CD14-positive monocyte (primary cell): ENCODE measurements at regions not wholly inside any gene's neighbourhood (a gene's known extent, or its start where the extent isn't known, plus 50 kb on each side); places are given as distances from the start of the nearest gene placed in this dataset.

Source experiments
- DNase-seq, 3 donors: peaks; one replicate each; pipeline ENCODE4 v3.0.0-alpha.2; 2011 to 2022
- H2AFZ ChIP-seq: 2 replicates; pipeline ENCODE4 v1.6.0; 2012; ENCODE audit warnings: mild to moderate bottlenecking, low read depth, low read length, inconsistent platforms; ENCODE audit not compliant: insufficient read depth, poor library complexity, severe bottlenecking
- H3K27ac ChIP-seq, 2 donors: 1 replicate in 1 of 2; 2 replicates in 1 of 2; pipeline ENCODE4 v1.5.1; 2012 to 2013; ENCODE audit warnings: low read length in 2 of 2, control low read depth in 1 of 2, inconsistent platforms in 1 of 2, low read depth in 1 of 2, mild to moderate bottlenecking in 1 of 2
- H3K27me3 ChIP-seq, 2 donors: one replicate each; pipeline versions ENCODE4 v1.6.0 to v1.6.1; 2011 to 2013; ENCODE audit warnings: low read length in 2 of 2; ENCODE audit not compliant: control insufficient read depth in 2 of 2, insufficient read depth in 2 of 2
- H3K36me3 ChIP-seq, 2 donors: replicated peaks in 1 of 2; 1 replicate in 1 of 2; 2 replicates in 1 of 2; pipeline versions ENCODE4 v1.5.1 to v1.6.1; 2012 to 2013; ENCODE audit warnings: low read length in 2 of 2, control low read depth in 1 of 2, inconsistent platforms in 1 of 2, mild to moderate bottlenecking in 1 of 2; ENCODE audit not compliant: insufficient read depth in 2 of 2, control insufficient read depth in 1 of 2
- H3K4me1 ChIP-seq, 2 donors: 1 replicate in 1 of 2; 2 replicates in 1 of 2; pipeline versions ENCODE4 v1.5.1 to v1.6.1; 2012 to 2013; ENCODE audit warnings: low read length in 2 of 2, control low read depth in 1 of 2, inconsistent platforms in 1 of 2, mild to moderate bottlenecking in 1 of 2, moderate library complexity in 1 of 2; ENCODE audit not compliant: insufficient read depth in 2 of 2, control insufficient read depth in 1 of 2
- H3K4me2 ChIP-seq: replicated peaks from 2 replicates; pipeline ENCODE3; 2012; ENCODE audit warnings: low read length, moderate library complexity, mild to moderate bottlenecking; ENCODE audit not compliant: poor library complexity, severe bottlenecking; ENCODE audit errors: extremely low read depth
- H3K4me3 ChIP-seq, 3 experiments: fragments of 200-600 bp in 1 of 3; sonication (generic) in 1 of 3; replicated peaks in 1 of 3; 1 replicate in 2 of 3; 2 replicates in 1 of 3; pipeline ENCODE4 v1.5.1; 2011 to 2013; ENCODE audit warnings: low read length in 3 of 3, mild to moderate bottlenecking in 3 of 3, control low read depth in 2 of 3, low read depth in 2 of 3, inconsistent platforms in 1 of 3, moderate library complexity in 1 of 3
- H3K79me2 ChIP-seq: 2 replicates; pipeline ENCODE4 v1.6.0; 2012; ENCODE audit warnings: mild to moderate bottlenecking, control low read depth, inconsistent platforms, low read length, moderate library complexity; ENCODE audit not compliant: insufficient read depth
- H3K9ac ChIP-seq: 2 replicates; pipeline ENCODE4 v1.6.0; 2017; ENCODE audit warnings: low read length, mild to moderate bottlenecking; ENCODE audit not compliant: insufficient read depth, poor library complexity, severe bottlenecking
- H3K9me3 ChIP-seq, 2 donors: replicated peaks in 1 of 2; 1 replicate in 1 of 2; 2 replicates in 1 of 2; pipeline versions ENCODE4 v1.5.1 to v1.6.1; 2012 to 2013; ENCODE audit warnings: low read length in 2 of 2, control low read depth in 1 of 2; ENCODE audit not compliant: control insufficient read depth in 1 of 2, insufficient read depth in 1 of 2
- H4K20me1 ChIP-seq: 2 replicates; pipeline ENCODE4 v1.6.0; 2012; ENCODE audit warnings: mild to moderate bottlenecking, low read length, control low read depth, moderate library complexity; ENCODE audit not compliant: insufficient read depth
- H3K27ac Mint-ChIP-seq, 7 donors: one replicate each; pipeline ENCODE4 v1.8.0; 2020; ENCODE audit warnings: mild to moderate bottlenecking in 7 of 7, mixed read lengths in 7 of 7, moderate library complexity in 6 of 7, inconsistent platforms in 2 of 7
- H3K27me3 Mint-ChIP-seq, 3 donors: one replicate each; pipeline ENCODE4 v1.8.0; 2021 to 2022; ENCODE audit warnings: low read depth in 3 of 3, mild to moderate bottlenecking in 3 of 3, mixed read lengths in 3 of 3, moderate library complexity in 3 of 3, inconsistent platforms in 1 of 3
- H3K36me3 Mint-ChIP-seq, 2 donors: one replicate each; pipeline ENCODE4 v1.8.0; 2020; ENCODE audit warnings: mixed read lengths in 2 of 2, inconsistent platforms in 1 of 2, mild to moderate bottlenecking in 1 of 2
- H3K4me1 Mint-ChIP-seq: one replicate; pipeline ENCODE4 v1.8.0; 2020; ENCODE audit warnings: mild to moderate bottlenecking, mixed read lengths
- H3K4me3 Mint-ChIP-seq, 2 donors: one replicate each; pipeline ENCODE4 v1.8.0; 2020; ENCODE audit warnings: mild to moderate bottlenecking in 2 of 2, mixed read lengths in 2 of 2, moderate library complexity in 1 of 2
- H3K9me3 Mint-ChIP-seq, 7 donors: one replicate each; pipeline ENCODE4 v1.8.0; 2020 to 2022; ENCODE audit warnings: mixed read lengths in 7 of 7, mild to moderate bottlenecking in 6 of 7, moderate library complexity in 6 of 7, inconsistent platforms in 2 of 7
- WGBS: methylation state at CpG from one replicate; pipeline ENCODE4 v1.1.5; 2013; ENCODE audit warnings: missing lambda C conversion rate; ENCODE audit not compliant: insufficient coverage; 5-methylcytosine and 5-hydroxymethylcytosine counted together
- intact Hi-C, 2 donors: fragments of 100-400 bp; cut with micrococcal nuclease; formaldehyde crosslinking; loops; one replicate each; pipeline versions ENCODE4 v1.15.0 to v1.15.1; 2023
- TF ChIP-seq, protein P1 (sequence below): fragments of 200-600 bp; IDR thresholded peaks from one replicate; pipeline ENCODE4 v1.8.0; 2022; ENCODE audit warnings: antibody characterized with exemption, mild to moderate bottlenecking

GRCh38 chr4:3660086-3660927 is 105.9 kb upstream of the ADRA2C start:
- no peak overlapping the region for H3K4me3 ChIP-seq
- H3K4me1 ChIP-seq, result no peaks in the 10 kb centered on the region
- intact Hi-C loops, result no loop called here
- H3K9me3 ChIP-seq, result no peaks in the 10 kb centered on the region
- H2AFZ ChIP-seq, result no peak overlapping the region
- no peak overlapping the region for H3K9ac ChIP-seq
- no peaks in the 10 kb centered on the region for H3K36me3 Mint-ChIP-seq
- H3K27me3 ChIP-seq, result no peaks in the 10 kb centered on the region
- TF ChIP-seq, protein P1, sequence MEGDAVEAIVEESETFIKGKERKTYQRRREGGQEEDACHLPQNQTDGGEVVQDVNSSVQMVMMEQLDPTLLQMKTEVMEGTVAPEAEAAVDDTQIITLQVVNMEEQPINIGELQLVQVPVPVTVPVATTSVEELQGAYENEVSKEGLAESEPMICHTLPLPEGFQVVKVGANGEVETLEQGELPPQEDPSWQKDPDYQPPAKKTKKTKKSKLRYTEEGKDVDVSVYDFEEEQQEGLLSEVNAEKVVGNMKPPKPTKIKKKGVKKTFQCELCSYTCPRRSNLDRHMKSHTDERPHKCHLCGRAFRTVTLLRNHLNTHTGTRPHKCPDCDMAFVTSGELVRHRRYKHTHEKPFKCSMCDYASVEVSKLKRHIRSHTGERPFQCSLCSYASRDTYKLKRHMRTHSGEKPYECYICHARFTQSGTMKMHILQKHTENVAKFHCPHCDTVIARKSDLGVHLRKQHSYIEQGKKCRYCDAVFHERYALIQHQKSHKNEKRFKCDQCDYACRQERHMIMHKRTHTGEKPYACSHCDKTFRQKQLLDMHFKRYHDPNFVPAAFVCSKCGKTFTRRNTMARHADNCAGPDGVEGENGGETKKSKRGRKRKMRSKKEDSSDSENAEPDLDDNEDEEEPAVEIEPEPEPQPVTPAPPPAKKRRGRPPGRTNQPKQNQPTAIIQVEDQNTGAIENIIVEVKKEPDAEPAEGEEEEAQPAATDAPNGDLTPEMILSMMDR, result no peak
- WGBS, result 67% methylated on average over 22 of the region's 23 CpGs
- peak overlapping the region in 1 of 7 donors; percentile 25 for H3K27ac Mint-ChIP-seq
- no peak overlapping the region for H3K4me3 Mint-ChIP-seq
- no peaks in the 10 kb centered on the region for H3K36me3 ChIP-seq
- H4K20me1 ChIP-seq, result no peaks in the 10 kb centered on the region
- H3K27me3 Mint-ChIP-seq, result peaks cover 9 to 35% (median 11%) of the 10 kb centered on the region in 3 donors
- DNase-seq, result no peak
- H3K4me1 Mint-ChIP-seq, result no peaks in the 10 kb centered on the region
- no peaks in the 10 kb centered on the region for H3K79me2 ChIP-seq
- H3K27ac ChIP-seq, result no peak overlapping the region
- H3K9me3 Mint-ChIP-seq, result peaks cover 0 to 2% (median 0%) of the 10 kb centered on the region in 7 donors
- H3K4me2 ChIP-seq, result no peak overlapping the region

- H3K36me3 ChIP-seq, result no peaks in the 10 kb centered on the region
- H3K9ac ChIP-seq, result no peak overlapping the region
- H3K27ac ChIP-seq, result no peak overlapping the region
- H2AFZ ChIP-seq, result no peak overlapping the region
- H3K9me3 ChIP-seq, result no peaks in the 10 kb centered on the region
- peak overlapping the region in 1 of 2 donors; percentile 28 for H3K4me3 Mint-ChIP-seq
- no peaks in the 10 kb centered on the region for H3K36me3 Mint-ChIP-seq
- no peaks in the 10 kb centered on the region for H3K4me1 ChIP-seq
- H3K4me1 Mint-ChIP-seq, result no peaks in the 10 kb centered on the region
- peaks cover 11 to 41% (median 15%) of the 10 kb centered on the region in 3 donors for H3K27me3 Mint-ChIP-seq
- no peaks in the 10 kb centered on the region for H3K27me3 ChIP-seq
- TF ChIP-seq, protein P1, result no peak
- DNase-seq, result no peak
- H3K4me3 ChIP-seq, result no peak overlapping the region
- intact Hi-C loops, result no loop called here
- H3K9me3 Mint-ChIP-seq, result peaks cover 0 to 2% (median 0%) of the 10 kb centered on the region in 7 donors
- no peaks in the 10 kb centered on the region for H3K79me2 ChIP-seq
- 88% methylated on average over 9 of the region's 9 CpGs for WGBS
- no peaks in the 10 kb centered on the region for H4K20me1 ChIP-seq
- peak overlapping the region in 1 of 7 donors; percentile 34 for H3K27ac Mint-ChIP-seq
- H3K4me2 ChIP-seq, result no peak overlapping the region
Measured at GRCh38 chr4:3659131-3659530, 107.1 kb upstream of the ADRA2C start.
